Activated T-helper 17 cell treated with anti-CD3 and anti-CD28 coated beads, Interleukin-2, amount 50 U/mL, for 72 hours (primary cell): ENCODE measurements at regions not wholly inside any gene's neighbourhood (a gene's known extent, or its start where the extent isn't known, plus 50 kb on each side); places are given as distances from the start of the nearest gene placed in this dataset.
A peak's percentile ranks its signal among the peaks of the same experiment; 100 is the strongest.
"Not testable (repeated sequence)": the region's sequence is repeated elsewhere in the genome, so short reads cannot be mapped to it uniquely, and the experiment has no call there.

ENCODE experiments used
- ATAC-seq: fragments of 150-1000 bp; cut with Tn5 transposase; replicated peaks from 2 replicates; pipeline ENCODE4 v1.10.0; 2021; ENCODE audit warnings: mild to moderate bottlenecking, moderate library complexity
- H3K27ac Mint-ChIP-seq: one replicate; pipeline ENCODE4 v1.8.0; 2022; ENCODE audit warnings: mixed read lengths
- H3K27me3 Mint-ChIP-seq: one replicate; pipeline ENCODE4 v1.8.0; 2022; ENCODE audit warnings: mixed read lengths
- H3K36me3 Mint-ChIP-seq: one replicate; pipeline ENCODE4 v1.8.0; 2022; ENCODE audit warnings: low read depth, mild to moderate bottlenecking, mixed read lengths
- H3K4me1 Mint-ChIP-seq: one replicate; pipeline ENCODE4 v1.8.0; 2022; ENCODE audit warnings: mixed read lengths
- H3K4me3 Mint-ChIP-seq: one replicate; pipeline ENCODE4 v1.8.0; 2022; ENCODE audit warnings: mild to moderate bottlenecking, mixed read lengths
- H3K9me3 Mint-ChIP-seq: one replicate; pipeline ENCODE4 v1.8.0; 2022; ENCODE audit warnings: mixed read lengths

DNA sequence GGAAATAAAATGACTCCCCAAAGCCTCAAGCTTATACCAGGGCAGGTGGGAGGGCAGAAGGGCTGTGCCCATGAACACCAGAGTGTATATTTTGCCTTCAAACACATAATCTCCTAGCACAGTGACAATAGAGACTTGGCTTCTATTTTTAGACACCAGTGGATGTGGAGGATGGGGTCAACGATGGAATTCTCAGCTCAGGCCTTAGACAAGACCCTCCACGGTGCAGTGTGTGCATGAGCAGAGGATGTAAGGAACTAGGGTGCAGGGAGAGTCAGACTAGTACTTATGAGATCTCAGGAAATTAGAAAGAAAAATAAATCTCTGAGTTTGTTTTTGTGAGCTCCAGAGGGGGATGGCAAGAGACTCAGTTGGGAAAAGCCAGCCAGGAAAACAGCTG, 113.6 kb upstream of the CADM1 start:
- H3K36me3 Mint-ChIP-seq, result no peaks in the 10 kb centered on the region
- no peak for ATAC-seq
- H3K4me1 Mint-ChIP-seq, result no peaks in the 10 kb centered on the region
- no peaks in the 10 kb centered on the region for H3K27me3 Mint-ChIP-seq
- H3K4me3 Mint-ChIP-seq, result no peak overlapping the region
- H3K27ac Mint-ChIP-seq, result no peak overlapping the region
- H3K9me3 Mint-ChIP-seq, result peaks cover 7% of the 10 kb centered on the region

DNA sequence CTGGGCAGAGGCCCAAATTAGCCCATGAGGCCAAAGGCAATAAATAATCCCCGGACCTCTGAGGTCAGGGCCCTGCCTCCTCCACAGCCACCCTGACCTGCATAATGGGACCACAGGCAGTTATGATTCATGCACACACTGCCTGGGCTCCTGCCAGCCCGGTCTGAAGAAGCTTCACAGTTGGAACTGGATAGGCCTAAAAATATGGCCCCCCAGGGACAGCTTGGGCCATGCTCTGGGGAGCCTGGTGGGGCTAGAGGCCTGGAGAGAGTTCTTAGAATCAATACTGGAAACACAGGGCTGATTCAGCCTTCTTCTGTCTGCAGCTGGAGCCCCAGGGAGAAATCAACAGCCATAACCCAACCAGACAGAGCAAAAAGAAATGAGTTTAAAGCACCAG, 112.8 kb upstream of the CADM1 start:
- peaks cover 7% of the 10 kb centered on the region for H3K9me3 Mint-ChIP-seq
- ATAC-seq, result no peak
- no peaks in the 10 kb centered on the region for H3K27me3 Mint-ChIP-seq
- no peak overlapping the region for H3K27ac Mint-ChIP-seq
- H3K4me1 Mint-ChIP-seq, result no peaks in the 10 kb centered on the region
- H3K4me3 Mint-ChIP-seq, result no peak overlapping the region
- H3K36me3 Mint-ChIP-seq, result no peaks in the 10 kb centered on the region

GRCh38 chr11:115613986-115614632, 109.9 kb upstream of the CADM1 start:
- Mint-ChIP-seq H3K27me3 (no peaks in the 10 kb centered on the region), H3K4me3 (no peak overlapping the region)

GRCh38 chr11:115613004-115613403, 108.8 kb upstream of the CADM1 start:
- H3K27ac Mint-ChIP-seq, result no peak overlapping the region
- no peak overlapping the region for H3K4me3 Mint-ChIP-seq
- H3K36me3 Mint-ChIP-seq, result no peaks in the 10 kb centered on the region
- peaks cover 10% of the 10 kb centered on the region for H3K9me3 Mint-ChIP-seq
- no peak for ATAC-seq
- no peaks in the 10 kb centered on the region for H3K4me1 Mint-ChIP-seq
- no peaks in the 10 kb centered on the region for H3K27me3 Mint-ChIP-seq

More at GRCh38 chr11:115613986-115614632, 109.9 kb upstream of the CADM1 start:
- Mint-ChIP-seq H3K9me3 (peaks cover 10% of the 10 kb centered on the region), H3K27ac (no peak overlapping the region), H3K36me3 (no peaks in the 10 kb centered on the region), H3K4me1 (no peaks in the 10 kb centered on the region)
- peak; percentile 18 for ATAC-seq

- no peak overlapping the region for H3K4me3 Mint-ChIP-seq
- ATAC-seq, result no peak
- peaks cover 7% of the 10 kb centered on the region for H3K9me3 Mint-ChIP-seq
- no peaks in the 10 kb centered on the region for H3K36me3 Mint-ChIP-seq
- no peaks in the 10 kb centered on the region for H3K4me1 Mint-ChIP-seq
- H3K27ac Mint-ChIP-seq, result no peak overlapping the region
- peaks cover 5% of the 10 kb centered on the region for H3K27me3 Mint-ChIP-seq
These were observed 108.0 kb upstream of the CADM1 start for GRCh38 chr11:115612046-115612730.

GRCh38 chr11:115611343-115611742, 107.1 kb upstream of the CADM1 start:
- no peak overlapping the region for H3K4me3 Mint-ChIP-seq
- H3K27ac Mint-ChIP-seq, result no peak overlapping the region
- peaks cover 5% of the 10 kb centered on the region for H3K27me3 Mint-ChIP-seq
- H3K9me3 Mint-ChIP-seq, result peaks cover 7% of the 10 kb centered on the region
- no peaks in the 10 kb centered on the region for H3K36me3 Mint-ChIP-seq
- H3K4me1 Mint-ChIP-seq, result no peaks in the 10 kb centered on the region
- no peak for ATAC-seq

GRCh38 chr11:115610908-115611307, 106.7 kb upstream of the CADM1 start:
- no peaks in the 10 kb centered on the region for H3K36me3 Mint-ChIP-seq
- no peak overlapping the region for H3K4me3 Mint-ChIP-seq
- H3K4me1 Mint-ChIP-seq, result no peaks in the 10 kb centered on the region
- peaks cover 7% of the 10 kb centered on the region for H3K9me3 Mint-ChIP-seq
- no peak overlapping the region for H3K27ac Mint-ChIP-seq
- ATAC-seq, result no peak
- H3K27me3 Mint-ChIP-seq, result peaks cover 5% of the 10 kb centered on the region

DNA sequence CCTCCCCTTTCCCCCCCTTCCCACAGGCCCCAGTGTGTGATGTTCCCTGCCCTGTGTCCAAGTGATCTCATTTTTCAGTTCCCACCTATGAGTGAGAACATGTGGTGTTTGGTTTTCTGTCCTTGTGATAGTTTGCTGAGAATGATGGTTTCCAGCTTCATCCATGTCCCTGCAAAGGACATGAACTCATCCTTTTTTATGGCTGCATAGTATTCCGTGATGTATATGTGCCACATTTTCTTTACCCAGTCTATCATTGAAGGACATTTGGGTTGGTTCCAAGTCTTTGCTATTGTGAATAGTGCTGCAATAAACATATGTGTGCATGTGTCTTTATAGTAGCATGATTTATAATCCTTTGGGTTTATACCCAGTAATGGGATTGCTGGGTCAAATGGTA, 106.0 kb upstream of the CADM1 start:
- H3K27ac Mint-ChIP-seq, ATAC-seq, H3K9me3 Mint-ChIP-seq, H3K4me1 Mint-ChIP-seq, H3K4me3 Mint-ChIP-seq, H3K27me3 Mint-ChIP-seq, H3K36me3 Mint-ChIP-seq: not testable (repeated sequence)

- Mint-ChIP-seq H3K4me1 (no peaks in the 10 kb centered on the region), H3K27me3 (peaks cover 5% of the 10 kb centered on the region), H3K4me3 (no peak overlapping the region), H3K36me3 (no peaks in the 10 kb centered on the region), H3K9me3 (peaks cover 7% of the 10 kb centered on the region), H3K27ac (no peak overlapping the region)
- ATAC-seq, result no peak
These were observed 104.8 kb upstream of the CADM1 start for GRCh38 chr11:115608976-115609375.

DNA sequence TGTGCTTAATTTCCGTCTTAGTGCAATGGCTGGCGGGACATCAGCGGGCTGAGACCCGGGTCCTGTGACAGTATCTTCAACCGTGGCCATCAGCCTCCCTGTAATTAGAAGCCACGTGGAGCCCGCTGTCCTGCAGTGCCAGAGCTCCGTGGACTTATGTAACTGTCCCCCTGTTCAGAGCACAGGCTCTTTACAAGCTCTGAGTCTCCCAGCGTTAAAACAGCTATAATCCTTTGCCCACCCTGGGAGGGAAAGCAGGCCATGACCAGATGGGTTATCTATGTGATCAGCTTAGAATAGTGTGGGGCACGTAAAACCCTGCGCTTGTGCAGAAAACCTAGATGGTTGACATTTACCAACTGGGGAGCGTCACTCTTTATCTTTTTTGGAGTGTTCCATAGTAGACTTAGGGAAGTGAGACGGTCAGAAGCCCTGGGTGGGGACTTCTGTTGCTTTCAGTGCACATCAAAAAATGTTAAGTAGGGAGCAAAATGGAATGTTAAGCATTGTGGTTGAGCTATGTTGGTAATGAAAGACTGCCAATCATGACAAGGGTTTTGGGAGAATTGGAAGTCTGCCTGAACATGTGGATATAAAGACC, 103.5 kb upstream of the CADM1 start:
- Mint-ChIP-seq H3K4me3 (no peak overlapping the region), H3K4me1 (no peaks in the 10 kb centered on the region), H3K27ac (no peak overlapping the region), H3K27me3 (peaks cover 5% of the 10 kb centered on the region), H3K36me3 (no peaks in the 10 kb centered on the region), H3K9me3 (peaks cover 4% of the 10 kb centered on the region)
- no peak for ATAC-seq

DNA sequence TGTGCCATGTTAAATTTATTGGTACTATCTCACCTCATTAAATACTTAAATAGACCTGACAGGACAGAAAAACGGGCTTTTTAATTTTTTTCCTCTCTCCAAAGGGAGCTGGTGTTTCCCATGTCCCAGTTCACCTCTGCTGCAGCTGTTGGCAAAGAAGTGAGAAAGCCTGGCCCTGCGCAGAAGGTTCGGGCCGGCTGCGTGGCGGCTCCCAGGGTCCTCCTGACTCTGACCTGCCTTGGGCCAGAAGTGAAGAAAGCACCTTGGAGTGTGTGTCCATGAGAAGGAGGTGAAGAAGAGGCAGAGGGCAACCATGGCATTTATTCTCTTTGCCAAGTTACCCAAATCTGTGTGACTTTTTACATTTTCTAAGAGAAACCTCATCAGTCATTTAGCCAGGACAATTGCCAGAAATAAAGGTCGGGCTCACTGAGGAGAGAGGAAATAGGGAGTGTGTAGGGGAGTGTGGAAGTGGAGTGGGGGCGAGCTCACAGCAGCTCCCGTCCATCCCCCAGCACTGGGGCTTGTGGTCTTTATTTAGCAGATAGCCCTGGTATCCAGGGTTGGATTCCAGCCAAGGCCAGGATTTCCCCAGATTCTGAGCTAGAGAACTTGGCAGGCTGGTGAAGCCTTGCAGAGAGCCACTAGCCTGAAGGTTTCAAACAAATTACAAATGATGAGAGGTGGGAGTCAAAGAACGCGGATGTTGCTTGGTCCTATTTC, 102.4 kb upstream of the CADM1 start:
- no peaks in the 10 kb centered on the region for H3K4me1 Mint-ChIP-seq
- peaks cover 5% of the 10 kb centered on the region for H3K27me3 Mint-ChIP-seq
- H3K27ac Mint-ChIP-seq, result no peak overlapping the region
- H3K4me3 Mint-ChIP-seq, result no peak overlapping the region
- no peak for ATAC-seq
- H3K9me3 Mint-ChIP-seq, result peaks cover 4% of the 10 kb centered on the region
- no peaks in the 10 kb centered on the region for H3K36me3 Mint-ChIP-seq

DNA sequence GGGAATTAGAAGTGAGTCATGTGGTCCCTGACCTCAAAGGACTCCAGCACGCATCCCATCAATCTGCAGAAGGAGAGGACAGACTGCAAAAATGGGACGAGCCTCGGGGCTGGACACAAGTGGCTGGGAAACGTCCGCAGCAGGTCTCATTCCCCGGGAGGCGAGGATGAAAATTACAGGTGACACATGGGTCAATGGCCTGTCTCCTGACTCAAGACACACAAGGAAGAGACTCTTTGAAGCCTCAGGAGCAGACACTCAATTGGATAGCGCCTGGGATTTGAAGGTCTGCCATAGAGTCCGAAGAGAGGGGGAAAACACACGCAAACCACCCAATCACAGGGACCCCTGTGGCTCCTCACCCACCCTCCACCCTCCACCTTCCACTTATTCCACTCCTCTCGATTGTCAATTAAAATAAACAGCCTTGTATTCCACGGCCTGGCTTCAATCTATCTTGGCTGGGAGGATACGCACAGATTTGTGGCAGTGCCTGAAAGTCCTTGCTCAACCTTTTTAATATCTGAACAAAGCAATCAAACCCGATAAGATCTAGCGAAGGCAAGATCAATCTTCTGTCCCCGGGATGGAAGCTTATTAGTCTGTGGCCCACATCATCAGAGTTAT, 101.8 kb upstream of the CADM1 start:
- Mint-ChIP-seq H3K27ac (no peak overlapping the region), H3K4me1 (no peaks in the 10 kb centered on the region), H3K27me3 (peaks cover 5% of the 10 kb centered on the region), H3K36me3 (no peaks in the 10 kb centered on the region), H3K4me3 (no peak overlapping the region), H3K9me3 (peaks cover 4% of the 10 kb centered on the region)
- no peak for ATAC-seq

DNA sequence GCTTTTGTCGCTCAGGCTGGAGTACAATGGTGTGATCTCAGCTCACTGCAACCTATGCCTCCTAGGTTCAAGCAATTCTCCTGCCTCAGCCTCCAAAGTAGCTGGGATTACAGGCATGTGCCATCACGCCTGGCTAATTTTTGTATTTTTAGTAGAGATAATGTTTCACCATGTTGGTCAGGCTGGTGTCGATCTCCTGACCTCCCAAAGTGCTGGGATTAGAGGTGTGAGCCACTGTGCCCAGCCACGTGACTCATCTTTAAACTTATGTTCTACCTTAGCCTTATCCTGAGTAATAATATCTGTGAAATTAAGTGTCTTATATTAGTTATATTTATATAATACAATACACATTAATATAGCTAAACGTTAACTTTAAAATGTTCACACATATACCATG, 101.2 kb upstream of the CADM1 start:
- not testable (repeated sequence) for ATAC-seq

DNA sequence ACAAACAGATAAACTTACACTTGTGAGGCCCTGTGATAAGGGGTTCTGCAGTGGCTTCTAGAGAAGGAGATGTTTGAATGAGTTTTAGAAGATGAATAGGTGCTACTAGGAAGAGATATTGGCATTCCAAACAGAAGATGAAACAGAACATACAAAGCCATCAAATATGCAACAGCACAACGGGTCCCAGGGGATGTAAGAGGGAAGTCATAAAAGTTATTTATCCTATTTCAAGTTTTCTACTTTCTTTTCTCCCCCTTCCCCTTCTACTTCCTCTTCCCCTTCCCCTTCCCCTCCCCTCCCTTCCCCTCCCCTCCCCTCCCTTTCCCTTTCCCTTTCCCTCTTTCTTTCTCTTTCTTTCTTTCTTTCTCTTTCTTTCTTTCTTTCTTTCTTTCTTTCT, 94.9 kb upstream of the CADM1 start:
- ATAC-seq, result no peak
- peaks cover 9% of the 10 kb centered on the region for H3K9me3 Mint-ChIP-seq
- H3K4me1 Mint-ChIP-seq, result no peaks in the 10 kb centered on the region
- no peak overlapping the region for H3K4me3 Mint-ChIP-seq
- H3K27ac Mint-ChIP-seq, result no peak overlapping the region
- no peaks in the 10 kb centered on the region for H3K27me3 Mint-ChIP-seq
- H3K36me3 Mint-ChIP-seq, result no peaks in the 10 kb centered on the region

More for the DNA sequence above, 101.2 kb upstream of the CADM1 start:
- H3K36me3 Mint-ChIP-seq, H3K4me3 Mint-ChIP-seq, H3K27ac Mint-ChIP-seq, H3K9me3 Mint-ChIP-seq, H3K4me1 Mint-ChIP-seq, H3K27me3 Mint-ChIP-seq: not testable (repeated sequence)
